IPS DF 4.7 (cell line): ENCODE measurements at regions not wholly inside any gene's neighbourhood (a gene's known extent, or its start where the extent isn't known, plus 50 kb on each side); places are given as distances from the start of the nearest gene placed in this dataset.
"Not testable (repeated sequence)": the region's sequence is repeated elsewhere in the genome, so short reads cannot be mapped to it uniquely, and the experiment has no call there.

ENCODE experiments used
- DNase-seq: peaks from one replicate; pipeline ENCODE4 v3.0.0-alpha.2; 2013; ENCODE audit warnings: low spot score; ENCODE audit errors: extremely low read depth

DNA sequence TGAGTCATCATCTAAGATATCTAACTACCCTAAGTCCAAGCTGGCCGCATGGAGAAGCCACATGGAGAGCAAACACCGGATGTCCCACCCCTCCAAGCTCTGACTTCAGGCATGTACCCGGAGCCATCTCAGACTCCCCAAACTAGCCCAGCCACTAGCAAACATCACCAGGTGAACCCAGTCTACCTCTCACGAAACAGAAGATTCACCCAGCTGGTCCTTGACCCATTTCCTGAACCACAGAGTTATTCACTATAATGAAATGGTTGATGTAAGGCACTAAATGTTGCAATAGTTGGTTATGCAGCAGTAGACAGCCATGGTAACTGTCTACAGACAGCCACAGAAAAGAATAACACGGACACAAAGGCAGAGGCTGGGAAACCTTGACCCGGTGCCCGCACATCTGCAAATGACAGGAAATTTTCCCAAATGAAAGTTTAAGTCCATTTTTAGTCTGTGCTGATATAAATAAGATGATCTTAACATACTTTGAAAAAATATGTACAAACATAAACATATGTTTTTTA, 265.5 kb upstream of the ATP10A start:
- no peak for DNase-seq

DNA sequence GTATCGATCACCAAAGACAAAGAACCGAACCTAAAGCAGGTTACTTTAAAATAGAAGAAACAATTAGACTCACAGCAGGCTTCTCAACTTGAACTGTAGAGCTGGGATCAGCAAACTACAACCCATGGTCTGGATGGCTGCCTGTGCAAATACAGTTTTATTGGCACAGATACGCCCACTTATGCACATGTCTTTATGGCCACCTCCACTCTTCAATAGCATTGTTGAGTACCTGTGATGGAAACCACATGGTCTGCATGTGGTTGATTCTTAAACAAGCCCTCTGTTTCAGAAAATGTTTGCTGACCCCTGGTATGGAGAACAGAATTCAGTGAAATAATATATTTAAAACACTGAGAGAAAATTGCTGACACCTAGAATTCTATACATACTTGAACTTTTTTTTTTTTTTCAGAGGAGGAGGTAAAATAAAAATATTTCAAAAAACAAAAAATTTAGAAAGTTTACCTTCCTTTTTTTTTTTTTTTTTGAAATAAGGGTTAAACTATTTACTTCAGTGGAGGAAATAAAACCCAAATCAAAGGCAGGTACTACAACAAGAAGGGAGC, 263.8 kb upstream of the ATP10A start:
- DNase-seq, result no peak

DNA sequence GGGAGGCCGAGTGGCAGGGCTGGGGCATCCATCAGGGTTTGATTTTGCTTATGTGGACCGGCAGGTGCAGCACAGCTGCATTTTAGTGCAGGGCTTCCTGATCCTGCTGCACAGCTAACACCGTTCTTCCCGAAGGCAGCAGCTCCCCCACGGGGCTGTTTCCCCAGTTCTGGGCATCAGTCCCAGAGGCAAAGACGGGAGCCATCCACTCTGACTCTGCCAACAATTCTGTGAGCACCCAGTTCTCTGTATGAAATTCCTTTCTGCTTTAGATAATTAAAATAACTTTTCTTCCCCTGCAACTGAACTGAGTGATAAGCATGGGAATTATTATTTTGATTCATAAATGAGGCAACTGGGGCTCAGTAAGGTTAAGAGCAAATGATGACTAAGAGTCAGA, 262.9 kb upstream of the ATP10A start:
- no peak for DNase-seq

DNA sequence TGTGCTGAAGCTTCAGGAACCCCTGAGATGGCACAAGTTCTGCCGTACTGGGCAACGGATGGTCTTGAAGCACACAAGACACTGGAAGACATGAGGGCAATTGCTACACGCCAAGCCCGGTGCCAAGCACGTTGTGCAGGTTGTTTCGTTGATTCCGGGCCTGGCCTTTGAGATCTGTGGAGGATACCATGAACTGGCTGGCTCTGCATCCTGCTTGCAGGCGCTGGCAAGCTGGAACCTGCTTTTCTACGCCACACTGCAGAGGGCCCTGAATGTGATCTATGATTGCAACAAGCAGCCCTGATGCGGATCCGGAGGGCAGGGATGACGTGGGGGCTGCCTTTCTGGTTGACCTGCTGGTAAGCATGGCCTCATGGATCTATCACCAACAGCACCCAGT, 262.5 kb upstream of the ATP10A start:
- no peak for DNase-seq

DNA sequence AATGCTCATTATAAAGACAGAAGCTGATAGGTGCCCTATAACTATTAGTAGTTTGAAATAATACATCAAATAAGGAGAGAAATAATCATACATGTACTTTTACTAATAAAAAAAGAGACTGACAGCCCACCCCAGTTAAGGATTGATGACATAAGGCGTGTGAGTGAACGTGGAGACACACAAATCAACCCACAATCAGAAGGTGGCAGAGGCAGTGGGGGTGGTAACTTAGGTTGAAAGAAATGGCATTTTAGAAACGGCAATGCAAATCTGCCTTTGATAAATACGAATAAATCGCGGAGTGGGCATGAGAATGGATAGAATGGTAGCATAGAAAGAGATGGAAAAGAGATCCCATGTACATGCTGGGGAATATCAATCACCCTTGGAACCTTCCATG, 256.2 kb upstream of the ATP10A start:
- no peak for DNase-seq

DNA sequence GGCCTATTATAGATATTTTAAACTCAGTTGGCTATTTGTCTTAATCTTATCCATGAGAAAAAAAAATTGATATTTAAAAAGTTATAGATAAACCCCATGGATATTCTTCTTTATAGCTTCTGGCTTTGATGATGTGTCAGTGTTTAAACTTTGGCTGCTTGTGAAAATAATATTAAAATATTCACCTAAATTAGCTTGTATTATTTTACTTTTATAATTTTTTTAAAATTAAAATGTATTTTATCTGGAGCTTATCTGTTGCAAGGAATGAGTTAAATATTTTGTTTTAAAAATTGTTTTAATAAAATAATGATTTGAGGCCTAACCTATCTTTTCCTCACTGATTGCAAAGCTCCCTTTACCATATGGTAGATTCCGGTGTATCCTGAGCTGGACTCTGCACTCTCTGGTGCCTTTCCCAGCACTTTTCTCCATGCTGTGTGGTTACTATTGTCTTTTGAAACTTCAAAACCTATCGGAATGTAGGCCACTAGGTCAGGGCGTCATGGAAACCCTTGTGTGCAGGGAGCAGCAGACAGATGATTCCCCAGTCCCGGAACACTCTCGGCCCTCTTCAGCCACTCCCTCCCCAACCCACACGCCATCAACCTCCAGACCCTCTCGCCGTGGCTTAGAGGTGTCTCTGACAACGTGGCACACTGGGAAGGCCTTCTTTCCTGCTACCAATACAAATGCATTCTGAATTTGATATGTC, 252.3 kb upstream of the ATP10A start:
- no peak for DNase-seq

DNA sequence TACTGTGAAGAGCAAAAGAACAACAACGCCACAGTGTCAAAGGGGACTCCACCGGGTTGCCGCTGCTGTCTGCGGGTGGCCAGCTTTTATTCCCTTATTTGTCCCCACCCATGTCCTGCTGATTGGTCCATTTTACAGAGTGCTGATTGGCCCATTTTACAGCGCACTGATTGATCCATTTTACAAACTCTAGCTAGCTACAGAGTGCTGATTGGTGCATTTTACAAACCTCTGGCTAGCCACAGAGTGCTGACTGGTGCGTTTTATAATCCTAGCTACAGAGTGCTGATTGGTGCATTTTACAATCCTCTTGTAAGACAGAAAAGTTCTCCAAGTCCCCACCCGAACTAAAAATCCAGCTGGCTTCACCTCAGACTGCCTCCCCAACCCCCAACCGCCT, 251.0 kb upstream of the ATP10A start:
- not testable (repeated sequence) for DNase-seq

DNA sequence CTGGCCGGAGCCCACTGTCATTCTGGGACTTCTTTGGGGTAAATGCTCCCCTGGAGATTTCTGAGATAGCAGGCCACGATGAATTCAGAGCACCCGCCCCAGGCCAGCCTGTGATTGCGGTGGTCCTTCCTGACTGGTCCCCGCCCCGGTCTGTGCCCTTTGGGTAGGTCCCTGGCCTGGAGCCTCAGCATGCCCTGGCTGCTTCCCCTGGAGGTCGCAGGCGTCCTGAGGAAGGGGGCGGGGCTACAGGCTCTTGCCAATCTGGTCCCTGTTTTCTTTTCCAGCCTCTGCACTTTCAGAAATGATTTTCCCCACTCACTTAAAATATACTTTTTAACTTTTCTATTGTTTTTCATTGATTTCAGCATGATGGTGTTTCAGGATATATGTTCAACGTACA, 250.2 kb upstream of the ATP10A start:
- no peak for DNase-seq

DNA sequence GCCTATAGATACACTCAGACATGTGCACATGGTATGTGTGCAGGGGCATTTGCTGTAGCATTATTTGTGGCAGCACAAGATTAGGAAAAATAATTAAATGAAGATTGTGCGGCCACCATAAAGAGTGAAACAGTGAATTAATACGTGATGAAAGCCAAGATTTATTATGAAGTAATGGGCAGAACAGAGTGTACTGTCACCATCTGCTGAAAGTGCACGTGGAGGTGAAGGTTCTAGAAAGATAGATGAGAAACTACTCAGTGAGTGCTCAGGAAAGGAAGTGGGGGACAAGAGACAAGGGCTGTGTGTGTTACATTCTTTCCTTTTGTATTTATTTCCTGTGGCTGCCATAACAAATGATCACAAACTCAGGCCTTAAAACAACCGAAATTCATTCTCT, 246.1 kb upstream of the ATP10A start:
- DNase-seq, result no peak

DNA sequence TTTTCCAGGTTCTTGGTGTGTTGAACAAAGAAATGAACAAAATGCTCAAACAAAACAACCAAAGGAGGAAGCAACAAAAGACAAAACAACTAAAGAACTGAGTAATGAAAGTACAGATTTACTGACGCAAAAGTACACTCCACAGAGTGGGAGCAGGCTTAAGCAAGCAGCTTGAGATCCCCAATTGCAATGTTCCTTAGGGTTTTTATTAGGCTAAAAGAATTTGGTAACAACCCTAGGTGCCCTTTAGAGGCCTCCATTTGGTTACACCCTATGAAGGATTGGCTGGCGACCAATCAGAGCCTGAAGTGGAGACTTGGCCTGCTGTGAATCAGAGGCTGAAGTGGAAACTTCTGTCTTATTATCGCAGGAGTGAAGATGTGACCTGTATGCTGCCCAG, 243.4 kb upstream of the ATP10A start:
- no peak for DNase-seq

DNA sequence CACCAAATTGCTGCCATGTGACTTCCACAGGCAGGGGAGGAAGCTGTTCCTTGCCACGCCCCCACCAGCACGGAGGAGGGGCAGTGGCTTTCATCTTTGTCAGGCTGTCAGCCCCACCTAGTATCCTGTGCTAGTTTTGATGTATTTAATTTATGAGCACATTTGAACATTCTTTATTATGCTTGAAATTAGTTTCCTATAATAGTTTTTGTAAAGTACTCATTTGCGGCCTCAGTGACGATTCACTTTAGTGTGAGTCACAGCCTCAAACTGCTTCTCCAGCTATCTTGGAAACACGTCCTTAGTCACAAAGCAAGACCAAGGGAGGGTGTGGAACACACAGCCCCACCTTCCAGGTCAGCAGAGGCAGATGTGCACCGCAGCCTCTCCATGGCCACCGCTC, 239.9 kb upstream of the ATP10A start:
- no peak for DNase-seq

DNA sequence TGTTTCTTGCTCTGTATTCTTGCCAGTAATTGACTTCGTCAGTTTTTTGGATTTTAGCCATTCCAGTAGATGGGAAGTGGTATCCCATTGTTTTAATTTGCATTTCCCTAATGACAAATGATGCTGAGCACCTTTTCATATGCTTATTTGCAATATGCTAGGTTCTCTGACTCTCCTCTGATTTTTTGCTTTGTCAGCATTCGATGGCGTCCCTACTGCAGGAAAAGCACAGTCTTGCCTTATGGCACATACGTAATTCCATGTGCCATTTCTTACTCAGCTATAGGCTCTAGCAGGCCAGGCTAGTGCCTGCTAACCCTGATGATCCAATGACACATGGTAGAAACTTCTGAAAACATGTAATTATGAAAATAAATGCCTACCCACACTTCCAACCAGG, 239.2 kb upstream of the ATP10A start:
- DNase-seq, result no peak

DNA sequence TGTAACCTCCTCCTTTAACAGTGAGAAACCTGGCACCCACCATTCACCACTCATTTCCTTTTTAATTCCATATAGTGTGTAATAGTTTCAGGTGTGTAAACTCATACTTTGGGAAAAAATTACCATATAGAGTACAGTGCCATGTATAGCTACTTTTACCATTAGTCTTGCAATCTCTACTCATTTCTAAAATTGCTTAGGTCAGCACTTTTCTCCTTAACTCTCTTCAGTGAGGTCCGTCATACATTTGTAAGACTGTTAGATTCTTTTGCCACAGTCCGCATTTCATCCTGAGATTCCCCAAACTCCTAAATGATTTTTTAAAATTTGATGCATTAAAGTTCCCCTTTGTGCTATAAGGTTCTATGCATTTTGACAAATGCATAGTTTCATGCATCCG, 238.3 kb upstream of the ATP10A start:
- DNase-seq, result no peak

DNA sequence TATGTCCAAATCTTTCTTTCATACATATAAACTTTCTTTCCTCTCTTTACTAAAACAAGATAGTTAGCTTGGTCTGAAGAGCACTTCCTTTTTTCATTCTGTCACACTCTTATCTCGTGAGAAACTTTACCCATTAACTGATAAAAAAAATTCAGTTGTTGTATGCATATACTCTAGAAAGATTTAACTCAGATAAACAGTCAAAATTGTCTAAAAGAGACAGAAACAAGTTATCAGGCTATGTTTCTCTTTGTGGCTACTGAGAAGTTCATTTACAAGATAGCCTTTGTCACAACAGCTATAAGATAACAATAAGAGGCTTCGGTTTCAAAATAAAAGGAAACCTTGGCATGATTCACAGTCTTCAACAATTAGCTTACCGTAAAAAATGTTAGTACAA, 235.7 kb upstream of the ATP10A start:
- DNase-seq, result no peak

DNA sequence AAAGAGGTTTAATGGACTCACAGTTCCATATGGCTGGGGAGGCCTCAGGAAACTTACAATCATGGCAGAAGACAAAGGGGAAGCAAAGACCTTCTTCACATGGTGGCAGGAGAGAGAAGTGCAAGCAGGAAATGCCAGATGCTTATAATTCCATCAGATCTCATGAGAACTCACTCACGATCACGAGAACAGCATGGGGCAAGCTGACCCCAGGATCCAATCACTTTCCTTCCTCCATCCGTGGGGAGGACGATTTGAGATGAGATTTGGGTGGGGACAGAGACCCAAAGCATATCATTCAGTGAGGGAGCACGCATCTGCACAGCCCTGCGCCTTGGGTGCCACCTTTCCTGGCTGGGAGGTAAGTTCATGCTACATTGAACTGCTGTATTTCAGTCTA, 234.1 kb upstream of the ATP10A start:
- DNase-seq, result no peak

DNA sequence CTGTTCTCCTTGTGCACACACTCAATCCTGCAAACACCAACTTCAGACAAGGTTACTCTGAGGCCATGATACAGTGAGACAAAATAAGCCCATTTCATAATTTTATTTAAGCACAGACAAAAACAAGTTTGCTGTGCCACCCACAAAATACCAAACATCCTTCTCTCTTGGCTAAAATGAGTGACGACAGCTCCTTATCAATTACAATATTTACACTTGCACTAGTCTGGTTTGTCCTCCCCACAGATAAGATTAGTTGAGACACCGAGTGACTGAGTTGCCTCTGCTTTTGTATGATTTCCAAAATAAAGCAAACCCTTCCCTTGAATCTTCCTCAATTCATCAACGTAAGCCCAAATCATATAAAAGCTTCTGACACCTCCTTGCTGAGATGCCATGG, 233.5 kb upstream of the ATP10A start:
- no peak for DNase-seq

DNA sequence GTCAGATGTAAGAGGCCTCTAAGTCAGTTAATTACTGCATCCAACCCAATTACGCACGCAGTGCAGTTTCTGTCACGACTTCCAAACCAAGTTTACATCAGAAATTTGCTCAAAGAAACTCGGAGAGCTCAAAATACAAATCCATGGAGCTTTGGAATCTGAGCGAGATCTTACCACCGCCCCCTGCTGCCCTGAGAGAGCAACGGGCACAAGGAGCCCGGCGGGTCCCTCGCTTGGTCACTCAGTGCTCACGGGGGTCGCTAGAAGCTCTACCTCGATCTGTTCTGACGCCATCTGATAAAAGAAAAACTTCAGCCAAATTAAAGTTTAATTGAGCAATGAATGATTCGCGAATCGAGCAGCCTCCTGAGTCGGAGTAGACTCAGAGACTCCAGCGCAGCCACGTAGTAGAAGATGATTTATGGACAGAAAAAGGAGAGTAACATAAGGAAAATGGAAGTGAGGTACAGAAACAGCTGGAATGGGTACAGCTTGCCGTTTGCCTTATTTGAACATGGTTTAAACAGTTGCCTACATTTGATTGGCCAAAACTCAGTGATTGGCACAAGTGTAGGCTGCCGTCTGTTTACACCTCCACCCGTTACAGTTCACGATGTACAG, 232.7 kb upstream of the ATP10A start:
- no peak for DNase-seq

DNA sequence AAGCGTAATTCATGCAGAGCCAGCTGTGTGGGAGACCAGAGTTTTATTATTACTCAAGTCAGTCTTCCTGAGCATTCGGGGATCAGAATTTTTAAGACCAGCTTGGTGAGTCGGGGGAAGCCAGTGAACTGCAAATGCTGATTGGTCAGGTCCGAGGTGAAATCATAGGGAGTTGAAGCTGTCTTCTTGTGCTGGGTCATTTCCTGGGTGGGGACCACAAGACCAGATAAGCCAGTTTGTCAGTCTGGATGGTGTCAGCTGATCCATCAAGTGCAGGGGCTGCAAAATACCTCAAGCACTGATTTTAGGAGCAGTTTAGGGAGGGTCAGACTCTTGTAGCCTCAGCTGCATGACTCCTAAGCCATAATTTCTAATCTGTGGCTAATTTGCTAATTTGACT, 228.1 kb upstream of the ATP10A start:
- no peak for DNase-seq

DNA sequence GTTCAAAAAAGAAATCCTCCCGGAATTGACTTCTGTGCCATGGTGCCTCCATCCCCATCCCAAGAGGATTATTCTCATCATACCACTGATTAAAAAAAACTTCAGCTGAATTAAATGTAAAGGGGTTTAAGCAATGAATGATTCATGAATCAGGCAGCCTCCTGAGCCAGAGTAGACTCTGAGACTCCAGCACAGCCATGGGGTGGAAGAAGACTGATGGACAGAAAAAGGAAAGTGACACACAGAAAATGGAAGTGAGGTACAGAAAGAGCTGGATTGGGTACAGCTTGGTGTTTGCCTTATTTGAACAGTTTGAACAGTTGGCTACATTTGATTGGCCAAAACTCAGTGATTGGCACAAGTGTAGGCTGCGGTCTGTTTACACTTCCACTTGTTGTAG, 224.8 kb upstream of the ATP10A start:
- no peak for DNase-seq

DNA sequence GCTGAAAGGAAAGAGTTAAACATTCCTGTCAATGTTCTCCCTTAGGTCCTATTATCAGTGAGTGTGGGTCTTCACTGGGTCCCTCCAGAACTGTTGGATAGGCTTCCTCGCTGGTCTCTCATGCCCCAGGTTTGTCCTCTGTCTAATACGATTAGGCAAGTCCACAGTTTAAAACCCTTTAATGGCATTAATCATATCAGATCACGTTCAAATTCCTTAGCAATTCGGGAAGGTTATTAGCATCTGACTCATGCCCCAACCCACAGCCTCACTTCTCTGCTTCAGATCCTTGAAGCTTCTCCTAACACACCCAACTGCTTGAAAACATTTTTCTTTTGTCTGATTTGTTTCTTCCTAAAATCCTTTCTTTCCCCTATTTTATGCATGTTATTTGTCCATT, 224.3 kb upstream of the ATP10A start:
- no peak for DNase-seq

DNA sequence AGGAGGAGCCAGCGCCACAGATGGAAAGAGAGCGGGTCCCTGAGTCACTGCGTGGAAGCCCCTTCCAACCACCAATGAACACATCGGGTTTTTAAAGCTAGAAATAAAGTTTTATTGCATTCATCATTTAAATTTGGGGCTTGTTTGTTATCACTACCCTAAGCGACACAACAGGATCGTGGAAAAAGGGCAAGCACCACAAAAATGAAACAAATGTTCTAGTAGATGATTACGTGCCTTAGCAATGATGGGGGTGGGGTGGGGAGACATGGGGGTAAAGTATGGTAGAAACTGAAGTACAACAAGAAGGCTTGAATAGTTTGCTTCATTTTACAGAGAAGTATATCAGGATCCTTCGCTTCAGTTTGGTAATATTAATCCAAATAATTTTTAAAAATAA, 221.6 kb upstream of the ATP10A start:
- no peak for DNase-seq

DNA sequence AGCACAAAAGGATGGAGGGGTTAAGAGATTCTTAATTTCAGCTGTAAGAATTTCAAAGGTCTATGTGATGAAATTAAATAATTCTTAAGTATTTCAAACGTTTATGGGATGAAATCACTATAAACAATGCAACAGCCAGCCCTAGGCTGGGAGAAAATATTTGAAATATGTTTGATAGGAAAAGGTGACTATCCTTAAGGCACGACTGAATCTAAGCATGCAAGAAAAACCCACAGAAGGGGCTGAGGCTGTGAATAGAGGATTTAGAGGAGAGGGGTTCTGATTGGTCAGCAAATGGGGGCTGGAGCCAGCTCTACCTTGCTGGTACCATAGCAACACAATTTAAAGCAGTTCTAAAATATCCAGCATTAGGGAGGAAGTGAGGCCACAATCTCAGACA, 220.8 kb upstream of the ATP10A start:
- DNase-seq, result no peak

DNA sequence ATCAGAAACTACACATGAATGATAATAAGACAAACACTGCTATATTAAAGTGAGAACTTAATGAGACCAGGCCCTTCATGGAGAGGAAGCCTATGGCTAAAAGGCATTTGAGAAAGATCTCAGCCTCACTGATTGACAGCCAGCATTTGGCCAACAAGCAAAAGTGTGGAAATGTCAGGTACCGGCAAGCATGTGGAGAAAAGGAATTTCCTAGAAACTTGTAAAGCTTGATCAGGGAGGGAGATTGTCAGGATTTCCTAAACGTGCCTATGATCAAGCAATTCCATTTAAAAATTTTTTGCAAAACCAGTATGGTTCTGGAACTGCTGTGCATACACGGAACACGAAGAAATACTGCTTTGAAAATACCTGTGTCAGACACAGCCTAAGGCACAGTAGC, 220.3 kb upstream of the ATP10A start:
- no peak for DNase-seq
